Mesothelial cell of epicardium (in vitro differentiated cells): ENCODE measurements at regions not wholly inside any gene's neighbourhood (a gene's known extent, or its start where the extent isn't known, plus 50 kb on each side); places are given as distances from the start of the nearest gene placed in this dataset.
"Not testable (repeated sequence)": the region's sequence is repeated elsewhere in the genome, so short reads cannot be mapped to it uniquely, and the experiment has no call there.

Source experiments
- DNase-seq, 2 experiments: peaks; one replicate each; pipeline ENCODE4 v3.0.0; 2021; ENCODE audit warnings: low spot score in 2 of 2; ENCODE audit not compliant: unreplicated experiment in 2 of 2
- H3K27ac Mint-ChIP-seq: 2 replicates; pipeline ENCODE4 v1.8.0; 2021; ENCODE audit warnings: mixed read lengths
- H3K27me3 Mint-ChIP-seq: 2 replicates; pipeline ENCODE4 v1.8.0; 2021; ENCODE audit warnings: low read depth, mixed read lengths
- H3K36me3 Mint-ChIP-seq: 2 replicates; pipeline ENCODE4 v1.8.0; 2021; ENCODE audit warnings: mixed read lengths
- H3K4me1 Mint-ChIP-seq: 2 replicates; pipeline ENCODE4 v1.8.0; 2021; ENCODE audit warnings: mixed read lengths
- H3K4me3 Mint-ChIP-seq: 2 replicates; pipeline ENCODE4 v1.8.0; 2021; ENCODE audit warnings: mild to moderate bottlenecking, moderate library complexity, mixed read lengths
- H3K9me3 Mint-ChIP-seq: 2 replicates; pipeline ENCODE4 v1.8.0; 2021; ENCODE audit warnings: mixed read lengths
- CTCF ChIP-seq: fragments of 200-600 bp; sonication (generic); IDR thresholded peaks from one replicate; pipeline ENCODE4 v1.5.0; 2021; ENCODE audit warnings: antibody characterized with exemption; ENCODE audit not compliant: unreplicated experiment

- no peak for DNase-seq
- Mint-ChIP-seq H3K27me3 (no peaks in the 10 kb centered on the region), H3K27ac (no peak overlapping the region), H3K4me1 (no peaks in the 10 kb centered on the region), H3K36me3 (peaks cover 2% of the 10 kb centered on the region), H3K9me3 (peaks cover 36% of the 10 kb centered on the region), H3K4me3 (no peak overlapping the region)
- TF ChIP-seq CTCF = no peak
Measured at GRCh38 chr4:171334549-171334948, 478.7 kb upstream of the GALNTL6 start.

- no peak overlapping the region for H3K27ac Mint-ChIP-seq
Measured at GRCh38 chr4:171308661-171309060, 504.5 kb upstream of the GALNTL6 start.

GRCh38 chr4:171298048-171298718, 515.0 kb upstream of the GALNTL6 start:
- H3K4me3 Mint-ChIP-seq, H3K27ac Mint-ChIP-seq, H3K36me3 Mint-ChIP-seq, H3K27me3 Mint-ChIP-seq, H3K4me1 Mint-ChIP-seq, DNase-seq: not testable (repeated sequence)
- H3K9me3 Mint-ChIP-seq = peaks cover 12% of the 10 kb centered on the region

More at GRCh38 chr4:171308661-171309060, 504.5 kb upstream of the GALNTL6 start:
- Mint-ChIP-seq H3K36me3 (no peaks in the 10 kb centered on the region), H3K4me3 (no peak overlapping the region), H3K4me1 (no peaks in the 10 kb centered on the region), H3K27me3 (no peaks in the 10 kb centered on the region), H3K9me3 (peaks cover 15% of the 10 kb centered on the region)
- no peak for DNase-seq
- no peak for TF ChIP-seq CTCF

GRCh38 chr4:171288816-171289432, 524.3 kb upstream of the GALNTL6 start:
- no peak for TF ChIP-seq CTCF
- Mint-ChIP-seq H3K4me3 (no peak overlapping the region), H3K27ac (no peak overlapping the region), H3K9me3 (no peaks in the 10 kb centered on the region), H3K36me3 (no peaks in the 10 kb centered on the region), H3K4me1 (no peaks in the 10 kb centered on the region), H3K27me3 (no peaks in the 10 kb centered on the region)
- DNase-seq = no peak

- DNase-seq = no peak
- H3K4me1 Mint-ChIP-seq = no peaks in the 10 kb centered on the region
- no peaks in the 10 kb centered on the region for H3K36me3 Mint-ChIP-seq
- no peaks in the 10 kb centered on the region for H3K9me3 Mint-ChIP-seq
- H3K4me3 Mint-ChIP-seq = no peak overlapping the region
- no peak for TF ChIP-seq CTCF
- no peaks in the 10 kb centered on the region for H3K27me3 Mint-ChIP-seq
- H3K27ac Mint-ChIP-seq = no peak overlapping the region
Measured at GRCh38 chr4:171281359-171281758, 531.8 kb upstream of the GALNTL6 start.

- no peaks in the 10 kb centered on the region for H3K9me3 Mint-ChIP-seq
- no peaks in the 10 kb centered on the region for H3K27me3 Mint-ChIP-seq
- no peak for TF ChIP-seq CTCF
- no peaks in the 10 kb centered on the region for H3K4me1 Mint-ChIP-seq
- no peak overlapping the region for H3K4me3 Mint-ChIP-seq
- no peaks in the 10 kb centered on the region for H3K36me3 Mint-ChIP-seq
- no peak overlapping the region for H3K27ac Mint-ChIP-seq
- DNase-seq = no peak
Measured at GRCh38 chr4:171279131-171279530, 534.1 kb upstream of the GALNTL6 start.
